ENCODE measurements at regions not wholly inside any gene's neighbourhood (a gene's known extent, or its start where the extent isn't known, plus 50 kb on each side); places are given as distances from the start of the nearest gene placed in this dataset.

DNA sequence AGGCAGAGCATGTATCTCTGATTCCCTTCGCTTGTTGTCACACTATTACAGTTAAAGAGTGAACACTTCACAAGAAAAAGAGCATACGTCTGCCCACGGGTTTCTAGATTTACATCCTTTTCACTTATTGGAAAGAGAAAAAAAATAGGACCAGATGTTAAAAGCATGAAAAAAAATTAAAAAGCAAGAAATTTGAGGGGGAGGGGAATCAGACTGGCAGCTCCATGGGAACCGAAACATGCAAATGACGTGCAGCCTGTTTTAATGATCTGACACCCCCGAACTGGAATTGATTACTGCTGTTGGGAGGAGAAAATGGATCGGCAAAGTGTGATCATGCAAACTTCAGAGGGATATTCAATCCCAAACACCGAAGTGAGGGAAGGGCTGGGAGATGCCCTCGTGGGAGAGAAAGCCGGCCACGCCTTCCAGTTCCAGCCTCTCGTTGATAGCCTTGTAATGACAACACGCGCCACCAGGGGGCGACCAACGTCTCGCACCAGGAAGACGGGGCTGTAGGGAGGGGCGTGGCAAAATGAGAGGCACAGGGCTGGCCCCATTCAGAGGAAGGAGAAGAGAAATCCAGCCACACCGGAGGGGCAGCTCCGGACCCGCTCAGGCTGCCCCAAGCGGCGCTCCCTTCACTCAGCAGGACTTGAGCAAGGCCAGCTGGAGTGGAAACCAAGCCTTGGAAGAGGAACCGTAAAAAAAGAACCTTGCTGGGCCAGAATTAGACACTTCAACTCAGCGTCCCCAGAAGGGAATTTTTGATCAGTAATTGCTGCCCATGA, 53.8 kb upstream of the SYT13 start:
- ChIA-PET POLR2A (no interaction called here), CTCF (interaction anchor here (0.6 to 9.8 kb wide), 8 partner anchors 14 to 432 kb away, joined by 3 to 195 read pairs (median 3); no protein-coding TSS in a partner anchor)
- H3K27me3 ChIP-seq (ENCODE audit: control insufficient read depth in 2 of 2, insufficient read depth in 2 of 2, low read length in 2 of 2) = peaks cover 4 to 17% of the 10 kb centered on the region in 2 experiments
- H3K79me2 ChIP-seq (ENCODE audit: control insufficient read depth, insufficient read depth, low read length) = no peaks in the 10 kb centered on the region
- FAIRE-seq (peak; percentile 95), DNase-seq (ENCODE audit: low read depth, low spot score) (peak; percentile 77)
- H4K20me1 ChIP-seq (replicated peaks; ENCODE audit: control insufficient read depth, extremely low read depth, insufficient read depth, low read length) = no peaks in the 10 kb centered on the region
- H3K9me1 ChIP-seq (replicated peaks; ENCODE audit: control insufficient read depth, extremely low read depth, insufficient read depth, low read length) = no peaks in the 10 kb centered on the region
- H3K4me3 ChIP-seq (replicated peaks in 1 of 3; ENCODE audit: insufficient read depth in 1 of 3, low read depth in 1 of 3, low read length in 3 of 3) = no peak overlapping the region
- no peaks in the 10 kb centered on the region for H3K36me3 ChIP-seq (ENCODE audit: control insufficient read depth in 2 of 2, extremely low read depth in 1 of 2, insufficient read depth in 2 of 2, low read length in 2 of 2)
- H3K27ac ChIP-seq (ENCODE audit: insufficient read depth, low read depth, low read length) = no peak overlapping the region
- dilution Hi-C loops (cut with MboI; ENCODE audit: extremely low pct_ligation_motif_present, low sequenced_read_pairs) (no loop called here), intact Hi-C loops (cut with micrococcal nuclease) (loop anchor here (1.0 kb wide), 1 partner anchor 431 kb away; no protein-coding TSS in a partner anchor)
- no peaks in the 10 kb centered on the region for H3K4me1 ChIP-seq (ENCODE audit: control insufficient read depth, extremely low read depth, insufficient read depth, low read length)
- peak overlapping the region; percentile 36 for H2AFZ ChIP-seq (ENCODE audit: low read depth, low read length)
- no peak overlapping the region for H3K9ac ChIP-seq (replicated peaks; ENCODE audit: extremely low read depth, insufficient read depth, low read length)
- BruUV-seq (replicated peaks) = no TSS peak
- H3K4me2 ChIP-seq (ENCODE audit: insufficient read depth, low read length) = peak overlapping the region; percentile 45
- no peaks in the 10 kb centered on the region for H3K9me3 ChIP-seq (replicated peaks; ENCODE audit: control insufficient read depth, insufficient read depth, low read length)
- TF ChIP-seq POLR2A (IDR thresholded peaks at IDR 0.05; ENCODE audit: low read depth, low read length) = no peak
- TF ChIP-seq EZH2 (IDR thresholded peaks at IDR 0.05; ENCODE audit: borderline replicate concordance, low read depth, low read length, severe bottlenecking) = no peak
- peak; percentile 83 to 94 for TF ChIP-seq CTCF (IDR thresholded peaks at IDR 0.05; ENCODE audit: extremely low read depth in 1 of 2, insufficient read depth in 1 of 2, low read depth in 1 of 2, low read length in 2 of 2)
- TF ChIP-seq POLR2AphosphoS5 (IDR thresholded peaks at IDR 0.05; ENCODE audit: insufficient read depth, low read depth, low read length) = no peak
- TF ChIP-seq MAX (IDR thresholded peaks at IDR 0.05; ENCODE audit: insufficient read depth, insufficient read length) = no peak
- TF ChIP-seq JUN (IDR thresholded peaks at IDR 0.05; ENCODE audit: borderline replicate concordance, insufficient read depth, insufficient read length, low read depth) = no peak
- no peak for TF ChIP-seq FOS (IDR thresholded peaks at IDR 0.05; ENCODE audit: borderline replicate concordance, insufficient read depth, low read length)

All from endothelial cell of umbilical vein (primary cell).